ENCODE measurements at regions not wholly inside any gene's neighbourhood (a gene's known extent, or its start where the extent isn't known, plus 50 kb on each side); places are given as distances from the start of the nearest gene placed in this dataset.

DNA sequence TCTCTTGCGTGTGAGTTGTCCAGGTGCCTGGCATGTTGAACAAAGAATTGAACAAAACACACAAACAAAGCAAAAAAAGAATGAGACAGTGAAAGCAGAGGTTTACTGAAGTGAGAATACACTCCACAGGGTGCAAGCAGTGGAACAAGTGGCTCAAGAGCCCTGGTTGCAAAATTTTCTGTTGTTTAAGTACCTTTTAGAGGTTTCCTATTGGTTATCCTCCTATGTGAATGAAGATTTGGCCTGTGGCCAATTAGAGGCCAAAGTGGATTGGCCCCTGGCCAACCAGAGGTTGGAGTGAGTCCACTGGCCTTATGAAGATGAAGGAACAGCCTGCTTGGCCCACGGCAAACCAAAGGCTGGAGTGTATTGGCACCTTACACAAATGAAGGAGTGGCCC lies 1188.5 kb upstream of the NRXN1 start:
- TF ChIP-seq, protein P1, sequence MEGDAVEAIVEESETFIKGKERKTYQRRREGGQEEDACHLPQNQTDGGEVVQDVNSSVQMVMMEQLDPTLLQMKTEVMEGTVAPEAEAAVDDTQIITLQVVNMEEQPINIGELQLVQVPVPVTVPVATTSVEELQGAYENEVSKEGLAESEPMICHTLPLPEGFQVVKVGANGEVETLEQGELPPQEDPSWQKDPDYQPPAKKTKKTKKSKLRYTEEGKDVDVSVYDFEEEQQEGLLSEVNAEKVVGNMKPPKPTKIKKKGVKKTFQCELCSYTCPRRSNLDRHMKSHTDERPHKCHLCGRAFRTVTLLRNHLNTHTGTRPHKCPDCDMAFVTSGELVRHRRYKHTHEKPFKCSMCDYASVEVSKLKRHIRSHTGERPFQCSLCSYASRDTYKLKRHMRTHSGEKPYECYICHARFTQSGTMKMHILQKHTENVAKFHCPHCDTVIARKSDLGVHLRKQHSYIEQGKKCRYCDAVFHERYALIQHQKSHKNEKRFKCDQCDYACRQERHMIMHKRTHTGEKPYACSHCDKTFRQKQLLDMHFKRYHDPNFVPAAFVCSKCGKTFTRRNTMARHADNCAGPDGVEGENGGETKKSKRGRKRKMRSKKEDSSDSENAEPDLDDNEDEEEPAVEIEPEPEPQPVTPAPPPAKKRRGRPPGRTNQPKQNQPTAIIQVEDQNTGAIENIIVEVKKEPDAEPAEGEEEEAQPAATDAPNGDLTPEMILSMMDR (IDR thresholded peaks at IDR 0.05) = no peak
- TF ChIP-seq POLR2A (IDR thresholded peaks at IDR 0.05) = no peak

All from right lobe of liver (tissue), 4 donors.